ENCODE measurements at regions not wholly inside any gene's neighbourhood (a gene's known extent, or its start where the extent isn't known, plus 50 kb on each side); places are given as distances from the start of the nearest gene placed in this dataset.
A peak's percentile ranks its signal among the peaks of the same experiment; 100 is the strongest.
"Not testable (repeated sequence)": the region's sequence is repeated elsewhere in the genome, so short reads cannot be mapped to it uniquely, and the experiment has no call there.

DNA sequence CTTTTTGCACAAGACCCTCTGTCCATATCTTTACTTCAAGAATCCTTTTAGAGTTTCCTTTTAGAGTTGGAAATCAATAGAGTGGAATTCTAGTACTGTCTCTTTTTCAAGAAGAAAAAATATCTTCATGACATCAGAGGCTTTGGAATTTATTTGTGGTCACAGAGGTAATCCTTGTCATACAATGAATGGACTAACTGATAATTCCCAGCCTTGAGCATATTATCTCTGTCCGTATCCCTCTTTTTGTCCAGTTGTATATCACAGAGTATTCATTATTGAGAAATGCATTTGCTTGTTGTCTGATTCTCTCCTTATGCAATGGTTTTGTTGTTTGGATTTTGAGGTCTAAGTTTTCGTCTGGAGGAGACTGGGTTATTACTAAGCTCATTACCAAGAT, 82.0 kb upstream of the HAPLN1 start:
- H3K4me3 ChIP-seq (ENCODE audit: insufficient read length, low read depth): no peak overlapping the region
- TF ChIP-seq ZNF274 (IDR thresholded peaks at IDR 0.05; ENCODE audit: low read depth, low read length) (no peak), SUZ12 (IDR thresholded peaks at IDR 0.05; ENCODE audit: extremely low read depth, insufficient read depth, insufficient read length) (no peak), YY1 (IDR thresholded peaks at IDR 0.05; ENCODE audit: insufficient read depth, insufficient read length) (no peak)
- DNase-seq (ENCODE audit: low read depth, low spot score): no peak
- no peaks in the 10 kb centered on the region for H3K36me3 ChIP-seq (ENCODE audit: insufficient read depth, insufficient read length, low read length)
- H3K9me3 ChIP-seq (ENCODE audit: insufficient read depth, low read length): no peaks in the 10 kb centered on the region; the same call in 1 of the 2 replicates
- H3K27me3 ChIP-seq (ENCODE audit: insufficient read depth, insufficient read length): no peaks in the 10 kb centered on the region
- H3K4me1 ChIP-seq (ENCODE audit: insufficient read depth, insufficient read length): no peaks in the 10 kb centered on the region
- no peak overlapping the region for H3K9ac ChIP-seq (ENCODE audit: insufficient read length, low read depth)

DNA sequence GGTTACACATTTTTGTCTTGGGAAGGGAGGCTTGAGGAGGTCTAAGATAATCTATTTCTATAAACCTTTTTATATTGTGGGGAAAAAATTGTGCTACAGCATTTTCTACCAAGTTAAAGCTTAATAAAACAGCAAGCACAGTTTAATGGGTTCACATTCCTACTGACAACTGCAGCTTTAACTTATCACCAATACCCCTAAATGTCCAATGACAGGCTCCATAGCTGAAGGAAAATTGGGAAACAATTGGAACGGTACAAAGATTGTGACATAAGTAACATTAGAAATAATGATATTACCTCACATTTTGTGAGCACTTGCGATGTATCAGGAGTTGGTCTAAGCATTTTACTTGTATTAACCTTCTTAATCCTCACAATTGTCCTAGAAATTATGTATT, 79.5 kb upstream of the HAPLN1 start:
- Histone ChIP-seq H3K4me1 (ENCODE audit: insufficient read depth, insufficient read length) (no peaks in the 10 kb centered on the region), H3K36me3 (ENCODE audit: insufficient read depth, insufficient read length, low read length) (no peaks in the 10 kb centered on the region), H3K9ac (ENCODE audit: insufficient read length, low read depth) (no peak overlapping the region), H3K27me3 (ENCODE audit: insufficient read depth, insufficient read length) (no peaks in the 10 kb centered on the region), H3K9me3 (ENCODE audit: insufficient read depth, low read length) (no peaks in the 10 kb centered on the region; the same call in 1 of the 2 replicates), H3K4me3 (ENCODE audit: insufficient read length, low read depth) (no peak overlapping the region)
- no peak for TF ChIP-seq YY1 (IDR thresholded peaks at IDR 0.05; ENCODE audit: insufficient read depth, insufficient read length)
- no peak for TF ChIP-seq ZNF274 (IDR thresholded peaks at IDR 0.05; ENCODE audit: low read depth, low read length)
- no peak for TF ChIP-seq SUZ12 (IDR thresholded peaks at IDR 0.05; ENCODE audit: extremely low read depth, insufficient read depth, insufficient read length)
- DNase-seq (ENCODE audit: low read depth, low spot score): no peak

DNA sequence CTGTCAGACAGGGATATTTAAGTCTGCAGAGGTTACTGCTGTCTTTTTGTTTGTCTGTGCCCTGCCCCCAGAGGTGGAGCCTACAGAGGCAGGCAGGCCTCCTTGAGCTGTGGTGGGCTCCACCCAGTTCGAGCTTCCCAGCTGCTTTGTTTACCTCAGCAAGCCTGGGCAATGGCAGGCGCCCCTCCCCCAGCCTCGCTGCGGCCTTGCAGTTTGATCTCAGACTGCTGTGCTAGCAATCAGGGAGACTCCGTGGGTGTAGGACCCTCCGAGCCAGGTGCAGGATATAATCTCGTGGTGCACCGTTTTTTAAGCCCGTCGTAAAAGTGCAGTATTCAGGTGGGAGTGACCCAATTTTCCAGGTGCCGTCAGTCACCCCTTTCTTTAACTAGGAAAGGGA, 78.4 kb upstream of the HAPLN1 start:
- not testable (repeated sequence) for DNase-seq (ENCODE audit: low read depth, low spot score); H3K9me3 ChIP-seq (ENCODE audit: insufficient read depth, low read length); H3K4me1 ChIP-seq (ENCODE audit: insufficient read depth, insufficient read length); H3K36me3 ChIP-seq (ENCODE audit: insufficient read depth, insufficient read length, low read length); H3K27me3 ChIP-seq (ENCODE audit: insufficient read depth, insufficient read length)
- Histone ChIP-seq H3K4me3 (ENCODE audit: insufficient read length, low read depth) (peak overlapping the region; percentile 32), H3K9ac (ENCODE audit: insufficient read length, low read depth) (peak overlapping the region; percentile 32)

DNA sequence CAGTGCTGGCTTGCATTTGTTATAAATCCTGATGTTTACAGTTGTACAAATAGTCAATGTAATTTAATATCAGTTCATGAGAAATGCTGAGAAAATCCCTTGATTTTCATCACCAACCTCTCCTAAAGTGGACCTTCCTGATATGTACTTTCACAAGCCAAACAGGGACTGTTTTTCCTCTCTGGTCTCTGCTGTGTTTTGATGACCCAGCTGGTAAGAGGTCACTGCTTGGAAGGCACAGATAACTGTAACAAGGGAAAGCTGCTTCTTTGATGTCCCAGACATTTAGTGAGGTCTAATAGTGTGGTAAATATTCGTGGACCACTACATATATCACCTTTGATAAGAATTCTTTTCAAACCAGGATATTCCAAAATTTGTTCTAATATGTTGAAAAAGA, 68.7 kb upstream of the HAPLN1 start:
- Histone ChIP-seq H3K9ac (ENCODE audit: insufficient read length, low read depth) (no peak overlapping the region), H3K36me3 (ENCODE audit: insufficient read depth, insufficient read length, low read length) (no peaks in the 10 kb centered on the region), H3K4me3 (ENCODE audit: insufficient read length, low read depth) (no peak overlapping the region), H3K4me1 (ENCODE audit: insufficient read depth, insufficient read length) (no peaks in the 10 kb centered on the region), H3K9me3 (ENCODE audit: insufficient read depth, low read length) (no peaks in the 10 kb centered on the region), H3K27me3 (ENCODE audit: insufficient read depth, insufficient read length) (no peaks in the 10 kb centered on the region)
- TF ChIP-seq SUZ12 (IDR thresholded peaks at IDR 0.05; ENCODE audit: extremely low read depth, insufficient read depth, insufficient read length) (no peak), YY1 (IDR thresholded peaks at IDR 0.05; ENCODE audit: insufficient read depth, insufficient read length) (no peak), ZNF274 (IDR thresholded peaks at IDR 0.05; ENCODE audit: low read depth, low read length) (no peak)
- no peak for DNase-seq (ENCODE audit: low read depth, low spot score)

DNA sequence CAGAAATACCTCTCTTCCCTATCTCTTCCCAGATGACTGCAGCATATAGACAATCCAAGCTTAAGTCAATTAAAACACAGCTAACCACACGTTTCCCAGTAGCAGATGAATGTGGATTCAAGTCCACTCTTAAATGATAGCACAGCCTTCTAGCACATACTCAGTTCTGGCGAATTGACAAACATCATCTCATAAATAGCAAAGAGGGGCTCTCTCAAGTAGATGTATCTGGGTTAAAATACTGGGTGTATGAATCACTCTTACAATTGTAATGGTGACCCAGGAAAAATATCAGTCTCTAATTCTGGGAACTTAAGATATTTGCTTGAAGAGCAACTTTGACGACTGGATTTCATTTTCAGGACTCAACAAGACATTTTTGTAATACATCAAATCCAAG, 67.0 kb upstream of the HAPLN1 start:
- DNase-seq (ENCODE audit: low read depth, low spot score): no peak
- TF ChIP-seq YY1 (IDR thresholded peaks at IDR 0.05; ENCODE audit: insufficient read depth, insufficient read length): no peak
- no peak for TF ChIP-seq ZNF274 (IDR thresholded peaks at IDR 0.05; ENCODE audit: low read depth, low read length)
- TF ChIP-seq SUZ12 (IDR thresholded peaks at IDR 0.05; ENCODE audit: extremely low read depth, insufficient read depth, insufficient read length): no peak

DNA sequence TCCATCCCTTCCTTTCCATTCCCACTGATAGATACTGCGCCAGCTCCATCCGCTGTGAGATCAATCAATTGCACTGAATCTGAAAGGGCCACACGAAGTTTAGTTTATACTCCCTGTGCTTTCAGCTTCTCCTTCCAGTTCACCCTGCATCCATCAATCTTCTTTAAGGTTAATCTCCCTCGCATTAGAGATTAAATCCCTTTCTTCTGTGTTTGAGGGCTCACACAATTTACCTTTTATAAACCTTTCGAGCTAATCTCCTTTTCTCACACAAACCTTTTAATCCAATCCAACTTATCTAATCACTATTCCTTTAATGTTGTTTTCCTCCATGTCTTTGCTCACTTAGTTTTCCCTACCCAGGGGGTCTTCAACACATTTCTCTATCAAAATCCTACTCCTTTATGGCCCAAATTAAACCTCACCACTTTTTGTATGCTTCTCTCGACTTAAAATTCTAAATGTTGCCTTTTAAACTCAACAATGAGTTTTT, 64.6 kb upstream of the HAPLN1 start:
- DNase-seq (ENCODE audit: low read depth, low spot score): no peak
- Histone ChIP-seq H3K4me3 (ENCODE audit: insufficient read length, low read depth) (no peak overlapping the region), H3K9me3 (ENCODE audit: insufficient read depth, low read length) (no peaks in the 10 kb centered on the region), H3K4me1 (ENCODE audit: insufficient read depth, insufficient read length) (no peaks in the 10 kb centered on the region), H3K36me3 (ENCODE audit: insufficient read depth, insufficient read length, low read length) (no peaks in the 10 kb centered on the region), H3K9ac (ENCODE audit: insufficient read length, low read depth) (no peak overlapping the region), H3K27me3 (ENCODE audit: insufficient read depth, insufficient read length) (no peaks in the 10 kb centered on the region)
- TF ChIP-seq YY1 (IDR thresholded peaks at IDR 0.05; ENCODE audit: insufficient read depth, insufficient read length): no peak
- TF ChIP-seq ZNF274 (IDR thresholded peaks at IDR 0.05; ENCODE audit: low read depth, low read length): no peak
- no peak for TF ChIP-seq SUZ12 (IDR thresholded peaks at IDR 0.05; ENCODE audit: extremely low read depth, insufficient read depth, insufficient read length)

More for the DNA sequence above, 67.0 kb upstream of the HAPLN1 start:
- Histone ChIP-seq H3K4me1 (ENCODE audit: insufficient read depth, insufficient read length) (no peaks in the 10 kb centered on the region), H3K9ac (ENCODE audit: insufficient read length, low read depth) (no peak overlapping the region), H3K4me3 (ENCODE audit: insufficient read length, low read depth) (no peak overlapping the region), H3K27me3 (ENCODE audit: insufficient read depth, insufficient read length) (no peaks in the 10 kb centered on the region), H3K9me3 (ENCODE audit: insufficient read depth, low read length) (no peaks in the 10 kb centered on the region), H3K36me3 (ENCODE audit: insufficient read depth, insufficient read length, low read length) (no peaks in the 10 kb centered on the region)

DNA sequence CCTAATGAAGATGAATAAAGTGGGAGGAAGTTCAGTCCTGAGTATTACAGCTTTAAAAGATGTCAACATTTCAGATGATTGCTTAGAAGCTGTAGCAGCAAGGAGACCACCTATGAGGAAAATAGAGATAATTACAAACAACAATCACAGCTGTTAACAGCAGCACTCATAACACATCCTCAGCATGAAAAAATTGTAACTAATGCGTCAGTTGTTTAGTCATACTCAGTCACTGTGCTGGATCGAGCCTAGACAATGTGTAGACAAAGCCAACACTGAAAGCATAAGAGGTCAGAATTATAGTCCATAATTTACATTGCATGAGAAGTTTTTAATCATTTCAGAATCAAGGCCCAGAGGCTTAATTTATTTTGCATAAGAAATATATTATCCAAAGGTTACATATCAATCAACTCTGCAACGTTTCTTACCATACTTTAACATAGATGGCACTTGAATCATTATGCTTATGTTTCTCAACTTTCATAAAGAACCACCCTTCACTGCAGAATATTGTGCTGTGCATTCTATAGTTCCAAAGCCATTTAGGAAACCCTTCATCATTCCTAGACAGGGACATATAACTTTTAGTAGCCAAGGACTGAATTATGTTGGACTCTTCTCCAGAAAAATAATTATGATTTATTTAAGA, 60.2 kb upstream of the HAPLN1 start:
- Histone ChIP-seq H3K36me3 (ENCODE audit: insufficient read depth, insufficient read length, low read length) (no peaks in the 10 kb centered on the region), H3K9me3 (ENCODE audit: insufficient read depth, low read length) (no peaks in the 10 kb centered on the region), H3K4me3 (ENCODE audit: insufficient read length, low read depth) (no peak overlapping the region), H3K27me3 (ENCODE audit: insufficient read depth, insufficient read length) (no peaks in the 10 kb centered on the region), H3K4me1 (ENCODE audit: insufficient read depth, insufficient read length) (no peaks in the 10 kb centered on the region), H3K9ac (ENCODE audit: insufficient read length, low read depth) (no peak overlapping the region)
- no peak for DNase-seq (ENCODE audit: low read depth, low spot score)
- TF ChIP-seq ZNF274 (IDR thresholded peaks at IDR 0.05; ENCODE audit: low read depth, low read length) (no peak), YY1 (IDR thresholded peaks at IDR 0.05; ENCODE audit: insufficient read depth, insufficient read length) (no peak), SUZ12 (IDR thresholded peaks at IDR 0.05; ENCODE audit: extremely low read depth, insufficient read depth, insufficient read length) (no peak)
